ENCODE measurements at regions not wholly inside any gene's neighbourhood (a gene's known extent, or its start where the extent isn't known, plus 50 kb on each side); places are given as distances from the start of the nearest gene placed in this dataset.

- 46 to 53% methylated on average over 3 of the region's 3 CpGs for WGBS, 2 donors
- peaks cover 0 to 2% (median 0%) of the 10 kb centered on the region in 4 donors for H3K9me3 ChIP-seq (ENCODE audit: control insufficient read depth in 4 of 4, insufficient read depth in 3 of 4, low read length in 3 of 4)
- no peak for ATAC-seq (ENCODE audit: insufficient read depth, low FRiP score)
- H3K9ac ChIP-seq (ENCODE audit: insufficient read depth in 1 of 2, low read length in 2 of 2), result no peak overlapping the region
- no peak overlapping the region for H3K4me3 ChIP-seq
- H3K36me3 ChIP-seq (ENCODE audit: control insufficient read depth in 4 of 4, insufficient read depth in 4 of 4, low read length in 4 of 4), result no peaks in the 10 kb centered on the region
- no peak for TF ChIP-seq CTCF (IDR thresholded peaks at IDR 0.05; ENCODE audit: control extremely low read depth, extremely low read depth)
- no peaks in the 10 kb centered on the region for H3K4me1 ChIP-seq (ENCODE audit: control insufficient read depth in 5 of 5, insufficient read depth in 5 of 5, low read length in 5 of 5)
- DNase-seq, result no peak
- no peaks in the 10 kb centered on the region for H3K27me3 ChIP-seq (ENCODE audit: control insufficient read depth in 3 of 3, insufficient read depth in 3 of 3, low read length in 2 of 3)
- H3K27ac ChIP-seq (ENCODE audit: low read depth in 1 of 2, low read length in 1 of 2), result no peak overlapping the region
Observed at GRCh38 chr1:177794376-177794991, 175.4 kb downstream of the SEC16B start.

GRCh38 chr1:177793900-177794299, 176.0 kb downstream of the SEC16B start:
- Histone ChIP-seq H3K4me3 (no peak overlapping the region), H3K9ac (ENCODE audit: insufficient read depth in 1 of 2, low read length in 2 of 2) (no peak overlapping the region), H3K4me1 (ENCODE audit: control insufficient read depth in 5 of 5, insufficient read depth in 5 of 5, low read length in 5 of 5) (no peaks in the 10 kb centered on the region), H3K9me3 (ENCODE audit: control insufficient read depth in 4 of 4, insufficient read depth in 3 of 4, low read length in 3 of 4) (peaks cover 0 to 2% (median 0%) of the 10 kb centered on the region in 4 donors), H3K36me3 (ENCODE audit: control insufficient read depth in 4 of 4, insufficient read depth in 4 of 4, low read length in 4 of 4) (no peaks in the 10 kb centered on the region), H3K27ac (ENCODE audit: low read depth in 1 of 2, low read length in 1 of 2) (no peak overlapping the region), H3K27me3 (ENCODE audit: control insufficient read depth in 3 of 3, insufficient read depth in 3 of 3, low read length in 2 of 3) (no peaks in the 10 kb centered on the region)
- no peak for TF ChIP-seq CTCF (IDR thresholded peaks at IDR 0.05; ENCODE audit: control extremely low read depth, extremely low read depth)
- WGBS, 2 donors, result 5 to 15% methylated on average over 1 of the region's 1 CpG
- ATAC-seq (ENCODE audit: insufficient read depth, low FRiP score), result no peak
- DNase-seq, result no peak

DNA sequence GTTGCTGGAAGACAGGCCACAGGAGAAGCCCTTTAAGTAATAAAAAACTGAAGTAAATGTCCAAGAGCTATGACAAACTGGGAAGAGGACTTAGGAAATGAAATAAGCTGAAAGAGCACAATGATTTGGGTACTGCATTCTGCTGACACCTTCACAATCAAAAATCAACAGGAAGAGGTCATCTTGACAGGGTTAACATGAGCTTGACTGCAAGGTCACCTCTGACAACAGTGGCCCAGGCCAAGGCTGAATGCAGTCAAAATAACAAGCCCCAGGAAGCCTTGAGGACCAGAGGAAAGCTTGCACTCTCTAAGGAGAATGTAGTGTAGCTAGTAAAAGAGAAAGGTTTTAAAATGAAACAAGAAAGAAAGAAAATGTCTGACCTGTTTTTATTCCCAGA, 179.3 kb downstream of the SEC16B start:
- no peak for ATAC-seq (ENCODE audit: insufficient read depth, low FRiP score)
- Histone ChIP-seq H3K9me3 (ENCODE audit: control insufficient read depth in 4 of 4, insufficient read depth in 3 of 4, low read length in 3 of 4) (peaks cover 0 to 2% (median 0%) of the 10 kb centered on the region in 4 donors), H3K27ac (ENCODE audit: low read depth in 1 of 2, low read length in 1 of 2) (no peak overlapping the region), H3K4me1 (ENCODE audit: control insufficient read depth in 5 of 5, insufficient read depth in 5 of 5, low read length in 5 of 5) (no peaks in the 10 kb centered on the region), H3K9ac (ENCODE audit: insufficient read depth in 1 of 2, low read length in 2 of 2) (no peak overlapping the region), H3K4me3 (no peak overlapping the region), H3K27me3 (ENCODE audit: control insufficient read depth in 3 of 3, insufficient read depth in 3 of 3, low read length in 2 of 3) (no peaks in the 10 kb centered on the region), H3K36me3 (ENCODE audit: control insufficient read depth in 4 of 4, insufficient read depth in 4 of 4, low read length in 4 of 4) (no peaks in the 10 kb centered on the region)
- TF ChIP-seq CTCF (IDR thresholded peaks at IDR 0.05; ENCODE audit: control extremely low read depth, extremely low read depth), result no peak
- DNase-seq, result no peak

GRCh38 chr1:177789956-177790355, 179.9 kb downstream of the SEC16B start:
- ATAC-seq (ENCODE audit: insufficient read depth, low FRiP score), result no peak
- 91 to 93% methylated on average over 3 of the region's 3 CpGs for WGBS, 2 donors
- DNase-seq, result no peak
- H3K36me3 ChIP-seq (ENCODE audit: control insufficient read depth in 4 of 4, insufficient read depth in 4 of 4, low read length in 4 of 4), result no peaks in the 10 kb centered on the region
- no peaks in the 10 kb centered on the region for H3K4me1 ChIP-seq (ENCODE audit: control insufficient read depth in 5 of 5, insufficient read depth in 5 of 5, low read length in 5 of 5)
- TF ChIP-seq CTCF (IDR thresholded peaks at IDR 0.05; ENCODE audit: control extremely low read depth, extremely low read depth), result no peak
- peaks cover 0 to 2% (median 0%) of the 10 kb centered on the region in 4 donors for H3K9me3 ChIP-seq (ENCODE audit: control insufficient read depth in 4 of 4, insufficient read depth in 3 of 4, low read length in 3 of 4)
- no peak overlapping the region for H3K27ac ChIP-seq (ENCODE audit: low read depth in 1 of 2, low read length in 1 of 2)
- H3K4me3 ChIP-seq, result no peak overlapping the region
- no peaks in the 10 kb centered on the region for H3K27me3 ChIP-seq (ENCODE audit: control insufficient read depth in 3 of 3, insufficient read depth in 3 of 3, low read length in 2 of 3)
- H3K9ac ChIP-seq (ENCODE audit: insufficient read depth in 1 of 2, low read length in 2 of 2), result no peak overlapping the region

All from lung (tissue), 11 donors.